Ishikawa (cell line): ENCODE measurements at regions not wholly inside any gene's neighbourhood (a gene's known extent, or its start where the extent isn't known, plus 50 kb on each side); places are given as distances from the start of the nearest gene placed in this dataset.

Source experiments
- CEBPB ChIP-seq: IDR thresholded peaks from 2 replicates; pipeline ENCODE4 v1.6.1; 2012
- CREB1 ChIP-seq: IDR thresholded peaks from 2 replicates; pipeline ENCODE4 v1.6.1; 2012; ENCODE audit warnings: low read depth
- EGR1 ChIP-seq: IDR thresholded peaks from 2 replicates; pipeline ENCODE4 v1.6.1; 2012
- EP300 ChIP-seq: IDR thresholded peaks from 2 replicates; pipeline ENCODE4 v1.6.1; 2012; ENCODE audit warnings: borderline replicate concordance
- FOXM1 ChIP-seq: IDR thresholded peaks from 2 replicates; pipeline ENCODE4 v1.6.1; 2012; ENCODE audit warnings: low read depth, borderline replicate concordance
- MAX ChIP-seq: IDR thresholded peaks from 2 replicates; pipeline ENCODE4 v1.6.1; 2012
- NFIC ChIP-seq: IDR thresholded peaks from 2 replicates; pipeline ENCODE4 v1.6.1; 2012
- RAD21 ChIP-seq: IDR thresholded peaks from 2 replicates; pipeline ENCODE4 v1.6.1; 2012; ENCODE audit warnings: low read depth
- REST ChIP-seq: IDR thresholded peaks from 2 replicates; pipeline ENCODE4 v1.6.1; 2012; ENCODE audit warnings: low read depth, mild to moderate bottlenecking
- TAF1 ChIP-seq: IDR thresholded peaks from 2 replicates; pipeline ENCODE4 v1.6.1; 2012; ENCODE audit warnings: low read depth, mild to moderate bottlenecking
- TCF12 ChIP-seq: IDR thresholded peaks from 2 replicates; pipeline ENCODE4 v1.6.1; 2012; ENCODE audit warnings: low read depth
- TEAD4 ChIP-seq: IDR thresholded peaks from 2 replicates; pipeline ENCODE4 v1.6.1; 2012
- USF1 ChIP-seq: IDR thresholded peaks from 2 replicates; pipeline ENCODE4 v1.6.1; 2012
- YY1 ChIP-seq: IDR thresholded peaks from 2 replicates; pipeline ENCODE4 v1.6.1; 2012; ENCODE audit warnings: low read depth
- ZBTB7A ChIP-seq: IDR thresholded peaks from 2 replicates; pipeline ENCODE4 v1.6.1; 2012; ENCODE audit warnings: low read depth

DNA sequence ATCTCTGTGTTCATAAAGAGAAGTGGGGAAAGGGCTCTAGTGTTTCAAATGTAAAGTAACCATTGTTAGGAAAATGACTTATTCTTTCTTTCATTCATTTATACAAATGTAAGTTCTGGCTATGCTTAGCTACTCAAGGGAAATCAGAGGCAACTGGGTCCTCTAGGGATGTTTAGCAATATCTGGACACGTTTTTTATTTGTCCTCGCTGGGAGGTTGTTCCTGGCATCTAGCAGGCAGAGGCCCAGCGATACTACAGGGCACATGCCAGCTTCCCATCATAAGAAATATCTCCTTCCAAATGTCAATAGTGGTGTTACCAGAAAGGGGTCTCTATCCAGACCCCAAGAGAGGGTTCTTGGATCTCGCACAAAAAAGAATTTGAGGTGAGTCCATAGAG, 150.0 kb downstream of the VCX3A start:
- TF ChIP-seq EGR1 (no peak), FOXM1 (no peak), MAX (no peak), TEAD4 (no peak), TAF1 (no peak), CEBPB (no peak), RAD21 (no peak), USF1 (no peak)

DNA sequence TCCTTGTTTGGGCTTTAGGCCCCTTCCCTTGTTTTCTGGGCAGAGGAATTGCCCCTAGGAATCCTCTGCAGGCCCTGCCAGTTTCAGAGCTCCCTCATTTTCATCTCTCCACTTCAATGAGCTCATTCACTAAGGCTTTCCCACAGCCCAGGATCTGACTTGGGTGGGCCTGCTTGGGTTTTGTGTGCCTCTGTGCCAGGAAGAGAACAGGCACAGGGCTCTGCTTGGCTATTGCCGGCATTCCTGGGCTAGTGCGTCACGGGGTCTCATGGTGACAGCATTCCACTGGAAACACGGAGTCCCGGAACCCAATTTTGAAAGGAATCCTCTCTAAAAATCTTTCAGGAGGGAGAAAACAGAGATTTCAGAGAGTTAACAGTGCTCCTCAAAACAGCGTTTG, 150.5 kb downstream of the VCX3A start:
- TF ChIP-seq EP300, result no peak
- TF ChIP-seq RAD21, result no peak
- TF ChIP-seq CREB1, result no peak
- no peak for TF ChIP-seq FOXM1
- TF ChIP-seq REST, result no peak
- TF ChIP-seq TCF12, result no peak

- TF ChIP-seq NFIC (no peak), FOXM1 (no peak), EGR1 (no peak), ZBTB7A (no peak), TEAD4 (no peak), EP300 (no peak), TAF1 (no peak), REST (no peak), TCF12 (no peak), CEBPB (no peak), CREB1 (no peak)
Observed at GRCh38 chrX:6383917-6384316, 151.0 kb downstream of the VCX3A start.

DNA sequence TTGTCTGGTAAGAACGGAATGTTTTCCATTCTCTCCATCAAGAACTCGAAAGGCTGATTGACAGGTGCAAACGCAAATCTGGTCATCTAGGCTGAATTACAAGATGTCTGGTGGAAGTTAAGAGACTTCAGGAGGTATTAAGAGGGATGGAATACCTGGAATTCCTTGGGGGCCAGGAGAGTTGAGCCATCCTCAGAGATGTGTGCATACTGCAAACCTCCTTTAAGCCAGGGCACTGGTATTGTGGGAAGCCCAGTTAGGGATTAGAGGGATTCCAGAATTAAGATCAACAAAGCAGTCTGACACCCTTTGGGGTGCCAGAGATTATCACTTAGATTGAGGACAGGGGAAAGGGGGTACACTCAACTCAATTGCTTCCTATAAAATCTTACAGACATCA, 151.4 kb downstream of the VCX3A start:
- TF ChIP-seq CREB1 (no peak), CEBPB (no peak), RAD21 (no peak), EGR1 (no peak), TCF12 (no peak), YY1 (no peak), FOXM1 (no peak), EP300 (no peak), NFIC (no peak), TAF1 (no peak), MAX (no peak), TEAD4 (no peak), REST (no peak), USF1 (no peak), ZBTB7A (no peak)

DNA sequence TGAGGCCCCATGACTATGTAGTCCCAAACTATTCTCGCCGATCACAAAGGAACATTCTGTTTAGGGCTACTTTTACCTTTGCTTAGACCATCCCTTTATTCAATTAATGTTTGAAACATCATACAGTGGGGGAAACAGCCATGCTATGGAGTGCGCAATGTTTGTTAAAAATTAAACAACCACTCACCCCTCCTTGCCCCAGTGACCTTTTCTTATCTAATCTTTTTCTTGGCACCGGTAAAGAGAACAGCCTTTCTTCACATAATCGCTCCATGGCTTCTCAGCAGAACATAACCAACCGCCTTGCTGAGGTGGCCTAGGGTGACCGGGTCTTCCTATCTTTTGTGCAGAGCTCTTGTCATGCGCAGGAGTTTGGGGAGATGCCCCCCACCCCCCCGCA, 152.6 kb downstream of the VCX3A start:
- TF ChIP-seq TEAD4 (no peak), REST (no peak), FOXM1 (no peak), ZBTB7A (no peak), TAF1 (no peak), RAD21 (no peak), USF1 (no peak), EP300 (no peak), NFIC (no peak), TCF12 (no peak), MAX (no peak), EGR1 (no peak), YY1 (no peak), CEBPB (no peak), CREB1 (no peak)
